MCF 10A (cell line): ENCODE measurements at regions not wholly inside any gene's neighbourhood (a gene's known extent, or its start where the extent isn't known, plus 50 kb on each side); places are given as distances from the start of the nearest gene placed in this dataset.

Source experiments
- BruUV-seq: library from RNA; stranded (reverse); fragments of 400-500 nt; replicated peaks from 2 replicates; lab custom pipeline; 2021; lab: Mats Ljungman, UMichigan
- CTCF ChIA-PET: fragments of 300-600 bp; sonication (Branson Sonifier 250); formaldehyde crosslinking; extraction: SDS; loops from one replicate; lab custom pipeline; 2021; ENCODE audit warnings: antibody characterized with exemption, inconsistent platforms; lab: Yijun Ruan, JAX
- POLR2A ChIA-PET: fragments of 300-600, 350-650 bp; sonication (Branson Sonifier 250); formaldehyde crosslinking; extraction: SDS; loops from one replicate; lab custom pipeline; 2020; ENCODE audit warnings: antibody characterized with exemption, inconsistent platforms; lab: Yijun Ruan, JAX
- DNase-seq: peaks from one replicate; pipeline ENCODE4 v3.0.0-alpha.2; 2018; ENCODE audit not compliant: unreplicated experiment
- H3K27ac Mint-ChIP-seq: one replicate; pipeline ENCODE4 v1.8.0; 2022; ENCODE audit warnings: mild to moderate bottlenecking, low read depth, mixed read lengths; ENCODE audit not compliant: unreplicated experiment
- H3K27me3 Mint-ChIP-seq: one replicate; pipeline ENCODE4 v1.8.0; 2022; ENCODE audit warnings: mixed read lengths; ENCODE audit not compliant: insufficient read depth, unreplicated experiment
- H3K36me3 Mint-ChIP-seq: one replicate; pipeline ENCODE4 v1.8.0; 2022; ENCODE audit warnings: mild to moderate bottlenecking, moderate library complexity, mixed read lengths; ENCODE audit not compliant: insufficient read depth, unreplicated experiment
- H3K4me1 Mint-ChIP-seq: one replicate; pipeline ENCODE4 v1.8.0; 2022; ENCODE audit warnings: mixed read lengths; ENCODE audit not compliant: insufficient read depth, unreplicated experiment
- H3K4me3 Mint-ChIP-seq: one replicate; pipeline ENCODE4 v1.8.0; 2022; ENCODE audit warnings: mild to moderate bottlenecking, moderate library complexity, mixed read lengths; ENCODE audit not compliant: unreplicated experiment
- H3K9me3 Mint-ChIP-seq: one replicate; pipeline ENCODE4 v1.8.0; 2022; ENCODE audit warnings: mixed read lengths; ENCODE audit not compliant: unreplicated experiment
- intact Hi-C: fragments of 100-400 bp; cut with micrococcal nuclease; formaldehyde crosslinking; loops from 2 replicates; pipeline ENCODE4 v1.14.1; 2022
- TF ChIP-seq, protein P1 (sequence below): fragments of 200-600 bp; IDR thresholded peaks from one replicate; pipeline ENCODE4 v1.8.0; 2022; ENCODE audit warnings: antibody characterized with exemption, mild to moderate bottlenecking; ENCODE audit not compliant: unreplicated experiment

- ChIA-PET POLR2A (no interaction called here), CTCF (interaction anchor here (1.5 kb wide), 1 partner anchor 416 kb away, joined by 3 read pairs; no protein-coding TSS in a partner anchor)
- peaks cover 3% of the 10 kb centered on the region for H3K27me3 Mint-ChIP-seq
- no peak for DNase-seq
- no peaks in the 10 kb centered on the region for H3K36me3 Mint-ChIP-seq
- intact Hi-C loops: no loop called here
- H3K27ac Mint-ChIP-seq: no peak overlapping the region
- H3K4me1 Mint-ChIP-seq: no peaks in the 10 kb centered on the region
- TF ChIP-seq, protein P1, sequence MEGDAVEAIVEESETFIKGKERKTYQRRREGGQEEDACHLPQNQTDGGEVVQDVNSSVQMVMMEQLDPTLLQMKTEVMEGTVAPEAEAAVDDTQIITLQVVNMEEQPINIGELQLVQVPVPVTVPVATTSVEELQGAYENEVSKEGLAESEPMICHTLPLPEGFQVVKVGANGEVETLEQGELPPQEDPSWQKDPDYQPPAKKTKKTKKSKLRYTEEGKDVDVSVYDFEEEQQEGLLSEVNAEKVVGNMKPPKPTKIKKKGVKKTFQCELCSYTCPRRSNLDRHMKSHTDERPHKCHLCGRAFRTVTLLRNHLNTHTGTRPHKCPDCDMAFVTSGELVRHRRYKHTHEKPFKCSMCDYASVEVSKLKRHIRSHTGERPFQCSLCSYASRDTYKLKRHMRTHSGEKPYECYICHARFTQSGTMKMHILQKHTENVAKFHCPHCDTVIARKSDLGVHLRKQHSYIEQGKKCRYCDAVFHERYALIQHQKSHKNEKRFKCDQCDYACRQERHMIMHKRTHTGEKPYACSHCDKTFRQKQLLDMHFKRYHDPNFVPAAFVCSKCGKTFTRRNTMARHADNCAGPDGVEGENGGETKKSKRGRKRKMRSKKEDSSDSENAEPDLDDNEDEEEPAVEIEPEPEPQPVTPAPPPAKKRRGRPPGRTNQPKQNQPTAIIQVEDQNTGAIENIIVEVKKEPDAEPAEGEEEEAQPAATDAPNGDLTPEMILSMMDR: no peak
- H3K4me3 Mint-ChIP-seq: no peak overlapping the region
- BruUV-seq: no TSS peak
- H3K9me3 Mint-ChIP-seq: no peaks in the 10 kb centered on the region
These were observed 192.8 kb upstream of the PDE10A start for GRCh38 chr6:165855856-165856255.

GRCh38 chr6:165854863-165855593 lies 192.0 kb upstream of the PDE10A start:
- TF ChIP-seq, protein P1: no peak
- no peaks in the 10 kb centered on the region for H3K9me3 Mint-ChIP-seq
- no peak overlapping the region for H3K4me3 Mint-ChIP-seq
- H3K36me3 Mint-ChIP-seq: no peaks in the 10 kb centered on the region
- no TSS peak for BruUV-seq
- H3K27ac Mint-ChIP-seq: no peak overlapping the region
- CTCF ChIA-PET: interaction anchor here (1.0 to 1.1 kb wide), 2 partner anchors 126 to 415 kb away, joined by 4 to 5 read pairs; no protein-coding TSS in a partner anchor
- no peaks in the 10 kb centered on the region for H3K4me1 Mint-ChIP-seq
- no peak for DNase-seq
- intact Hi-C loops: no loop called here
- no peaks in the 10 kb centered on the region for H3K27me3 Mint-ChIP-seq
- POLR2A ChIA-PET: no interaction called here

DNA sequence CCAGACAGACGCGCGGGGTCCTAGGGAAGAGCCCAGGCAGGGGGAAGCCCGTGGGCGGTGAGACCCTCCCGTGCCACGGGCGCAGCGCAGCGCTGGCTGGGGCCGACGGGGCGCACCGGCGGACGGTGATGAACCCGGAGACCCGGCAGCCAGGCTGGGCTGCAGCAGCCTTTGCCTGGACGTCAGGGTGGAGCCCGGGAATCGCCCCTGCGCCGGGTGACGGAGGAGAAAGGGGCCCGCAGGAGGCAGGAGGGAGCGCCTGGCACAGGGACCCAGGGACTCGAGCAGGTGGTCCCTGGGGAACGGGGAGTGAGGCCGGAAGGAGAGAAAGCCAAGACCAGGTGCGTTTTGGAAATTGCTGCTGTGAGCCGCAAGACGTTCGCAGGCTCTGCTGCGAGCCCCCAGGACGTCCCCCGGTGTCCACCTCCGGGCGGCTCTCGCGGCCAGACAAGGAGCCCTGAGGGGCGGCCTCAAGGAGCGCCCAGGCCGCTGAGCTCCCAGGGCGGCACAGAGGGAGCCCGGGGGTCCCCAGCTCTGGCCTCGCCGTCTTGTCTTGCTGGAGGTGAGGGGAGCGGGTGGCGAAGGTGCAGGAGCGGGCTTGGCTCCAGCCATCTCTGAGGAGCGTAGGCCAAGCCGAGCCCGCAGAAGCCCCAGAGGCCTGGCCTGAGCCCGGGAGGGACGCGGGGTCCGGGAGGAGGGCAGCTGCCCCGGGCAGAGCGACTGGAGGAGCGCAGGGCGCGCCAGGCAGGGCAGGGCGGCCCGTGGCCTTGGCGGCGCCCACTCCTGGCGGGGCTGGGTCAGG lies 191.2 kb upstream of the PDE10A start:
- TF ChIP-seq, protein P1: no peak
- POLR2A ChIA-PET: no interaction called here
- no peaks in the 10 kb centered on the region for H3K27me3 Mint-ChIP-seq
- H3K36me3 Mint-ChIP-seq: no peaks in the 10 kb centered on the region
- no peak for DNase-seq
- no peak overlapping the region for H3K4me3 Mint-ChIP-seq
- intact Hi-C loops: no loop called here
- H3K27ac Mint-ChIP-seq: no peak overlapping the region
- CTCF ChIA-PET: interaction anchor here (1.0 to 1.1 kb wide), 2 partner anchors 125 to 414 kb away, joined by 4 to 5 read pairs; no protein-coding TSS in a partner anchor
- no peaks in the 10 kb centered on the region for H3K9me3 Mint-ChIP-seq
- H3K4me1 Mint-ChIP-seq: no peaks in the 10 kb centered on the region
- no TSS peak for BruUV-seq

- ChIA-PET POLR2A (interaction anchor here (0.6 to 1.5 kb wide), 4 partner anchors 11 to 568 kb away, joined by 3 to 4 read pairs (median 4); no protein-coding TSS in a partner anchor), CTCF (interaction anchor here (1.4 to 4.8 kb wide), 6 partner anchors 122 to 414 kb away, joined by 3 to 107 read pairs (median 16); no protein-coding TSS in a partner anchor)
- H3K36me3 Mint-ChIP-seq: no peaks in the 10 kb centered on the region
- BruUV-seq: no TSS peak
- no peak for DNase-seq
- TF ChIP-seq, protein P1: no peak
- intact Hi-C loops: no loop called here
- no peak overlapping the region for H3K4me3 Mint-ChIP-seq
- H3K4me1 Mint-ChIP-seq: no peaks in the 10 kb centered on the region
- H3K27ac Mint-ChIP-seq: no peak overlapping the region
- no peaks in the 10 kb centered on the region for H3K9me3 Mint-ChIP-seq
- no peaks in the 10 kb centered on the region for H3K27me3 Mint-ChIP-seq
These were observed 189.6 kb upstream of the PDE10A start for GRCh38 chr6:165852676-165853075.
